Epithelial cell of proximal tubule (primary cell): ENCODE measurements at regions not wholly inside any gene's neighbourhood (a gene's known extent, or its start where the extent isn't known, plus 50 kb on each side); places are given as distances from the start of the nearest gene placed in this dataset.

Source experiments
- DNase-seq: peaks from one replicate; pipeline ENCODE4 v3.0.0-alpha.2; 2011; ENCODE audit warnings: low read depth
- H3K4me3 ChIP-seq: 2 replicates; pipeline ENCODE4 v1.5.1; 2011; ENCODE audit warnings: low read depth, mild to moderate bottlenecking, low read length
- TF ChIP-seq, protein P1 (sequence below): conservative IDR thresholded peaks from 2 replicates; pipeline ENCODE4 v1.5.1; 2012; ENCODE audit warnings: low read depth, mild to moderate bottlenecking, low read length

DNA sequence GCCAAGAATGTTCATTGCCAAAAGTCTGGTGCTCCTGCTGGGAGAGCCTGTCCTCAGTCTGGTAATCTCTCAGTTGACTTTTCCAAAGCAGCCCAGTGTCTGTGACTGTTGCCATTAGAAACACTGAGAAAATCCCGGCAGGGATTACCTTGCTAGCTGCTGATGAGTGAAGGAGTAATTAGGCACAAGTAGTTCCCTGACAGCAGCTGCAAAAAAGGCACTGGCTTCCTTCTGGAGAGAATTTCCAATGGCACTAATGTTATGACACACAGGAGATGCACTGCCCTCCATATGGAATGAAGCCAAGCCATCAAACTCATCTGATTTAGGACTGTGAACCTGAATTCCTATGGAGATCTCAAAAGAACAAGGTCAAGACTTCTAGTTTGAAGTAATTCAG, 1321.2 kb upstream of the SEL1L start:
- no peak for DNase-seq
- H3K4me3 ChIP-seq: no peak overlapping the region
- TF ChIP-seq, protein P1, sequence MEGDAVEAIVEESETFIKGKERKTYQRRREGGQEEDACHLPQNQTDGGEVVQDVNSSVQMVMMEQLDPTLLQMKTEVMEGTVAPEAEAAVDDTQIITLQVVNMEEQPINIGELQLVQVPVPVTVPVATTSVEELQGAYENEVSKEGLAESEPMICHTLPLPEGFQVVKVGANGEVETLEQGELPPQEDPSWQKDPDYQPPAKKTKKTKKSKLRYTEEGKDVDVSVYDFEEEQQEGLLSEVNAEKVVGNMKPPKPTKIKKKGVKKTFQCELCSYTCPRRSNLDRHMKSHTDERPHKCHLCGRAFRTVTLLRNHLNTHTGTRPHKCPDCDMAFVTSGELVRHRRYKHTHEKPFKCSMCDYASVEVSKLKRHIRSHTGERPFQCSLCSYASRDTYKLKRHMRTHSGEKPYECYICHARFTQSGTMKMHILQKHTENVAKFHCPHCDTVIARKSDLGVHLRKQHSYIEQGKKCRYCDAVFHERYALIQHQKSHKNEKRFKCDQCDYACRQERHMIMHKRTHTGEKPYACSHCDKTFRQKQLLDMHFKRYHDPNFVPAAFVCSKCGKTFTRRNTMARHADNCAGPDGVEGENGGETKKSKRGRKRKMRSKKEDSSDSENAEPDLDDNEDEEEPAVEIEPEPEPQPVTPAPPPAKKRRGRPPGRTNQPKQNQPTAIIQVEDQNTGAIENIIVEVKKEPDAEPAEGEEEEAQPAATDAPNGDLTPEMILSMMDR: no peak

GRCh38 chr14:82855912-82856391, 1322.3 kb upstream of the SEL1L start:
- peak; percentile 4 for DNase-seq
- TF ChIP-seq, protein P1: peak; percentile 44
- H3K4me3 ChIP-seq: no peak overlapping the region

- no peak overlapping the region for H3K4me3 ChIP-seq
- no peak for DNase-seq
- TF ChIP-seq, protein P1: no peak
Observed at GRCh38 chr14:82861313-82861712, 1327.7 kb upstream of the SEL1L start.

DNA sequence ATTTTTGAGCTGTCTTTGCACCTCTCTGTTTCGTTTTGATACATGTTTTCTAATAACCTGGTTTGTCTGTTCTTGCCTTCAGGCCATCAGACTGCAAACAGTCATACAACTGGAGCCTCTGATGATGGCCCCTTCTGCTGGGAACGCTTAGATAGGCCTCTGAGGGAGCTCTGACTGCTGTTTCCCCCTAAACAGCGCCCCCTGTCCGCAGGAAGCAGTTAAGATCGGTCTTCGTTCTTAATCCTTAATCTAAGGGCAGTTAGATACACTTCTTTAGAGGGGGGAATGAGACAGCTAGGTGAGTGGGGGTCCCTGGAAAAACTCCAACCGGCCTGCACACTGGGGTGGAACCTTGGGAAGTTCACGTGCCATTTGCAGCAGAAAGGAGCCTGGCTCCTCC, 1338.8 kb upstream of the SEL1L start:
- TF ChIP-seq, protein P1: no peak
- no peak for DNase-seq
- no peak overlapping the region for H3K4me3 ChIP-seq

DNA sequence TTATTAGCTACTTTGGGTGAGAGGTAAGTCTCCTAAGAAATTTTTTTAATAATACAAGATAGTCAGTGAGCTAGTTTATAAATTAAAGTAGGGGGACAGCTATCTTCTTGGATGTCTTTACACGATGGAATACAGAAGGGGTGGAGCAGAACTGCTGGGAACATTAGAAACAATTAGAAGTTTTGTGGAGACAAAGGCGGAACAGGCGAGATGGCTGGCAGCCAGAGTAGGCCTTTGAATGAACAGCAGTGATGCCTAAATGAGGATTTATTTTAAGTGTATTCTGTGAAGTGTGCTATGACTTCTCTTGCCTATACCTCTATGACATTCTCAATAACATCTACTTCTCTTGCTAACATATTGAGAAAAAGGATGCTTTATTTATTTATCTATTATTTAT, 1345.3 kb upstream of the SEL1L start:
- TF ChIP-seq, protein P1: no peak
- no peak overlapping the region for H3K4me3 ChIP-seq
- no peak for DNase-seq

- TF ChIP-seq, protein P1: no peak
- no peak for DNase-seq
- H3K4me3 ChIP-seq: no peak overlapping the region
Observed at GRCh38 chr14:82879949-82880535, 1346.4 kb upstream of the SEL1L start.

GRCh38 chr14:82886670-82887069, 1353.0 kb upstream of the SEL1L start:
- H3K4me3 ChIP-seq: no peak overlapping the region
- TF ChIP-seq, protein P1: no peak
- no peak for DNase-seq
